ENCODE measurements at regions not wholly inside any gene's neighbourhood (a gene's known extent, or its start where the extent isn't known, plus 50 kb on each side); places are given as distances from the start of the nearest gene placed in this dataset.

GRCh38 chr5:26763215-26763614, 275.2 kb downstream of the CDH9 start:
- no peak for TF ChIP-seq POLR2A (IDR thresholded peaks at IDR 0.05)
- TF ChIP-seq CTCF (IDR thresholded peaks at IDR 0.05 in 8 of 11, conservative IDR thresholded peaks at IDR 0.05 in 3 of 11) = no peak

All from spleen (tissue), 7 donors.